ENCODE measurements at regions not wholly inside any gene's neighbourhood (a gene's known extent, or its start where the extent isn't known, plus 50 kb on each side); places are given as distances from the start of the nearest gene placed in this dataset.
"Not testable (repeated sequence)": the region's sequence is repeated elsewhere in the genome, so short reads cannot be mapped to it uniquely, and the experiment has no call there.

DNA sequence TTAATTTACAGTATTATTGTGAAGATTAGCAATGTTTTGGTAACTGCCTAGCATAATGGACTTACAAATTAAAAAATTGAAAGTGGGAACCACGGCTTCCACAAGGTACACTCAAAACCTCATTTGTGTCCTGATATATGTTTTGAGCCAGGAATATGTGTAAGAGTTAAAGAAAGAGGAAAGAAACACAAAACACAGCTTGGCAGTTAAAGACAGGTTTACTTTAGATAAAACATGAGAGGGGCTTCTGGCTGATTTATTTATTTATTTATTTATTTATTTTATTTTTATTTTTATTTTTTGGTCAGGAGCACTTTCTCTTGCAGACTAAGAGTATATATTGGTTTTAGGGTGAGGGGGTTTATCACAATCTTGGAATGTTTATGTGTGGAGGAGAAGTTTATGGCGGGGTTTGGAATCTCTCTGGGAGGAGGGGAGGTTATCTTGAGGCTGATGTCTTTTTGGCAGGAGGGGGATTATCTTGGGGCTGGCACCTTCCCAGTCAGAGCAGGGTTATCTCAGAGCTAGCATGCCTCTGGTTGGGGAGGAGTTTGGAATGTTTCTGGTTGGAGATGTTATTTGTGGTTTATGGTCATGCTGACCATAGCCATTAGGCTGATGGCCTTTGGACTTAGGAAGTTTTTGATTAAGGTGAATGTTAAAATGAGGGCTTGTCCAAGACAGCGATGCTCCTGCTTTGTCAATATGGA is 436.7 kb downstream of the DAD1 start:
- DNase-seq (ENCODE audit: low read depth) = no peak

DNA sequence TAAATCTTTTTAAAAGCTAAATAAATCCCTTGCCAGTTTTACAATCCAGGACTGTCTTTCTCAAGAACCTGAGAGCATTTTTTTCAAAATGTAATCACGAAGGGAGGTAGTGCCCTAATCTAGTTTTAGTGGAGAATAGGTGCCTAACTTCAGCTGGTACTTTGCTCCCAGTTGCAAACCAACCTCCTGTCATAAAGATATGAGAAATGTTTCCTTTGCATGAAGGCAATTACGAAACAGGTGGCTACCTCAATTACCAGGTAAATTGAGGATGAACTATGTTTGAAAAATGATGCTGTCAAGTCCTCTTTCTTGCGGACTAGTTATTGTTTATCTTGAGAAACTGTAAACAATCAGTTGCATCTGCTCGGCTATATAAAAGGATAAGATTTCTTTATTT is 437.9 kb downstream of the DAD1 start:
- no peak for DNase-seq (ENCODE audit: low read depth)

DNA sequence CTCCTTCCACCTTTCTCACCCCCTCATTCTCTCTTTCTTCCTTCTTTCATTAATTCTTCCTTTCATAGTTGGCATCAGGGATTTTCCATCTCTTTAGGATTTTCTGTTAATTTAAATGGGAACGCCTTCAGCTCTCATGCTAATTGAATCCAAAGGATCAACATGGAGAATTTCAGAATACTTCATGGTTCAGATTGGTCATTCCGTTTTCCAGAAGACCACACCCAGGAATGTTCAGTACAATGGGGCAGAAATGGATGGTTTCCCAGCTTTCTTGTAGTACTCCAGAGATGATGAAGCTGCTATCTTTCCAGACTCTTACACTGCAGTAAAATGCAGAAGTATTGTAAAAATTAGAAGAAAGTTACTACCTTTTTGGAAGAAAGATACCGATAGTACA is 440.0 kb downstream of the DAD1 start:
- DNase-seq (ENCODE audit: low read depth) = no peak

DNA sequence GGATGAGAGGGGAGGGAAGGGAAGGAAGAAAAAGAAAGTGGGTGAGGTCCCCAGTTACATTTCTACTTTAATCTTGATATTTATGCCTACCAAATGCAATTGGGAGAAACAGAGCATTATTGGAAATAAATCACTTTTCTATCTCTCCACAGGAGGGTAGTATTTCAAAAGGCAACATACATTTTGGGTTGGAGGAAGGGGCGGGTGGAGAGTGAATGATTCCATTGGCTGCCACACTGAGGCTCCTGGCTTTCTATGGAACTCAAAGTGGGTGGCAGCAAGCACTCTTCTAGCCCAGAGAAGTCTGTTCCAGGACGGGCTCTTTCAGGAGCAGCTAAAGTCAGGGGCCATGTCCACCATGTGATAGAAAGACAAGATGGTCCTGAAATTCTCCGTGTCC is 441.3 kb downstream of the DAD1 start:
- DNase-seq (ENCODE audit: low read depth) = no peak

- peak; percentile 20 for DNase-seq (ENCODE audit: low read depth)
Observed at GRCh38 chr14:22143363-22143762, 445.7 kb downstream of the DAD1 start.

DNA sequence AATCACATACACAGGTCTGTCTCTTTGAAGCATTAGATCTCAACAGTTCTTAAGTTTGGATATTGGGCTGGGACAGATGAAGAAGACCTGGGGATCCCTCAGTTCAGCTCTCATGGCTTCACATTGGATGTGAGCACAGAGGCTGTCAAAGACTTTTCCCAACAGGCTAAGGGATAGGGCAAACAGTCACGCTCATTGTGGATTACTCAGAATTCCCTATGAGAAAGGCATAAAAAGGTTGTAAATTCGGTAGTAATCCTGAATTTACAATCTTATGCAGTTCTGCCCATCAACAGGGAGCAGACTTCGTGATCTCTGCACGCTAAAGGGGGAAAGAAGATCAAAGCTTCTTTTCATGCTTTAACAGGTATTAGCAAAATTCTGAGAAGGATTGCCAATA is 448.4 kb downstream of the DAD1 start:
- DNase-seq (ENCODE audit: low read depth) = no peak

- no peak for DNase-seq (ENCODE audit: low read depth)
Observed at GRCh38 chr14:22131749-22132476, 457.1 kb downstream of the DAD1 start.

DNA sequence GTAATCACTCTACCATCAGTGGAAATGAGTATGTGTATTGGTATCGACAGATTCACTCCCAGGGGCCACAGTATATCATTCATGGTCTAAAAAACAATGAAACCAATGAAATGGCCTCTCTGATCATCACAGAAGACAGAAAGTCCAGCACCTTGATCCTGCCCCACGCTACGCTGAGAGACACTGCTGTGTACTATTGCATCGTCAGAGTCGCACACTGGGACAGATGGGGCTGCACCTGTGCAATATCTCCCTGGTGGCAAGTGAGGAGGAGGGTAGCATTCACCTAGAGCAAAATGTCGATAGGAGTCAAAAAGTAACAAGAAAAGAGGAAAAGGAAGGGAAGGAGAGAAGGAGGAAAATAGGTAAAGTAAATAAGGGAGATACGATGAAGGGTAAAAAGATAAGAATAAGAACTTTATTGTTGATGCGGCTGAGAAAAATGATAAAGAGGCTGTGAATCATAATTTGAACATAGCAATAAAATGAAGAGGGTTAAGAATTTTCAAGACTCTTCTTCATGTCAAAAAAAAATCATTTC is 450.5 kb upstream of the OR4E1 start:
- no peak for DNase-seq (ENCODE audit: low read depth)

DNA sequence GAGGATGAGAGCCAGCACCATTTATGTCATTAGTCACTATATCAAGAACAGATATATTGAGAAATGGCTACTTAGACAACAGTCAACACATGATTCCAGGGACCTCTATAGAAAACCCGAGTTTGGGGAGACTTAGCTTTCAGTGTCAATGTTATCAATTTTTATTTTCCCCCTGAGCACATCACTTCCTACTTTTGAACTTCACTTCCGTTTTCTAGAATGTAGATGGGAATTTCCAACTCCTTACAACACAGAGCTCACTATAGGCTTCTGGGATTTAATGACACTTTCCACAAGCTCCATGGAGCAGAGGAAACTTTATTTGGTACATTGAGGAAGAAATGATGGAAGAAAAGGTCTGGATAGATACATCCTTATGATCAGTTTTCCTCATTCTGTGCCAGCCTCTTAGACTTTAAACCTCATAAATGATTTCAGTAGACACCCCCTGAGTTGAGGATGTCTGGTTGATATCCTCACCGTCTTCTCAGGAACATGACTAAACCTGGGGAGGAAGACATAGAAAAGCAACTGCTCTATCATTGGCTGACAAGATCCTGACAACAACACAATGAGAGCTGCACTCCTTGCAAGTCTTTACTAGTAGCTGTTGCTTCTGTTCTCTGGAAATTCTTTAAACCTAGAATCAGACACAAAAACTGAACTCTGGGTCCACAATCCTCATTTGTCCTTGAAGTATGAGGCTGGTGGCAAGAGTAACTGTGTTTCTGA is 449.4 kb upstream of the OR4E1 start:
- DNase-seq (ENCODE audit: low read depth) = no peak

DNA sequence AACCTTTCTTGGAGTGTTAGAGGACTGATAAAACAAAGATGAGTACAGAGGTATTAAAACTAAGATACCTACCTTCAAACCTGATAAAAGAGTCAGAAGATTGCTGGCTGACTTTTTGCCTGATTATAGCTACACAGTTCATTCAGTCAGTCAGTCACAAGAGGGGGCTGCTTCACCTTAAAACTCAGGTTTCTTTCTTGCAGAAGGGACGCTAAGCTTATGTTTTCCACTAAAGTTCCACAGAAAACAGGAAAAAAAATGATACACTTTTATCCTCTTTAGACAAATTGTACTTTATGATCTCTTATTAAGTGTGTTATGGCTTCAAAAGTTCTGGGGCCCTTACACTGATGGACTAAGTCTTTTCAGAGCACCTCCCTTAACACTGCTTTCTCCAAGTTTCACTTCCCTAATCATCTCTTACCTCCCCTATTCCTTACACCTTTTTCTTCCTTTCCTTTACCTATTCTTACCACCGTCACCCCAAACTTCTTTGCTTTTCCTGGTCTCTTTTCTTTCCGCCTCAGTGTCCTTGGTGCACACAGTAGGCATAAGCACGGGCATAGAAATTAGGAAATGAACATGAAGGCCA is 448.7 kb upstream of the OR4E1 start:
- DNase-seq (ENCODE audit: low read depth) = no peak

DNA sequence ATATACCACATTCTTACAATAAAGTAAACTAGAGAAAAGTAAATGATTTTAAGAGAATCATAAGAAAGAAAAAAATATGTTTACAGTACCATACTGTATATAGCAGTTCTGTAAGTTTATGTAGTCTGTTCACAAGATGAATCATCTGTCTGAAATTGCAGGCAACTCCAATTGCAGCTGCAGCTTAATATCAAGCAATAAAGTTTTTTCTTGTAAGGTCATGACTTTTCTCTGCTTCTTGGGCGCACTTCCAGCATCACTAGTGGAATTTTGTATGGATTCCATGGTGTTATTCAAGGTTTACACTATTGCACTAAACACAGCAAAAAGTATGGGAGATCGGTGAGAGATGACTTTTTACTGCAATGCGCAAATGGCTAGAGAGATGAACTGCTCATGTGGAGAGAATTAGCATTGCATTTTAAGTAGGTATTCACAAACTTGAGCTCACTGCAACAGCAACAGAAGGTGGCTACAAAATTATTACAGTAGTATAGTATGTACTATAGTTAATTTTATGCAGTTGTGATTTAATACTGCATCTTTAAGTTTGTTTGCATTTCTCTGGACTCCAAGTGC is 445.4 kb upstream of the OR4E1 start:
- no peak for DNase-seq (ENCODE audit: low read depth)

DNA sequence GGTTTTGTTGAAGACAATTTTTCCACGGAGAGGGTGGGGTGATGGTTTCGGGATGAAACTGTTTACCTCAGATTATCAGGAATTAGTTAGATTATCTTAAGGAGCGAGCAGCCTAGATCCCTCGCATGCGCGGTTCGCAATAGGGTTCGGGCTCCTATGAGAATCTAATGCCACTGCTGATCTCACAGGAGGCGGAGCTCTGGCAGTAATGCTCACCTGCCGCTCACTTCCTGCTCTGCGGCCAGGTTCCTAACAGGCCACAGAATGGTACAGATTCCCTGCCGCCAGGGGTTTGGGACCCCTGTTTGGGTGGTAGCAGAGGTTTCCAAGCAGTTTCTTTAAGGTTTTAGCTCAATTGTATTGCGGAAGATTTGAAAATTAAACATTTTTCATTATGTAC is 439.8 kb upstream of the OR4E1 start:
- DNase-seq (ENCODE audit: low read depth) = no peak

DNA sequence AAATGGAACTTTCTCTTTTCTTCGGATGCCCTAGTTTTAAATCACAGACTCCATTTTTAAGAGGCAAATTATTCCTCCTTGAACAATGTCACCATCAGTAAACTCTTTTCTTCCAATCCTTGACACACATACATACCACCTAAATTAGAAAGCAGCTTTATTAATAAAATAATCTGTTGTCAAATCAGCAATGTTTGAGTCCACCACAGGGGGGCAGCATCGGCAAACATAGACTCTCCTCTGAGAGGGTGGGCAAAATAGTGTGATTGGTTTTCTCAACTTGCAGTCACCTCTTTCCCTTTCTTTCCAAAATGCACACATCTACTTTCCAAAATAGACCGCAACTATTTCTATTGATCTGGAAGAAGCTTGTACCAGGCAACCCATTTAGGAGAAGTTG is 438.4 kb upstream of the OR4E1 start:
- no peak for DNase-seq (ENCODE audit: low read depth)

- no peak for DNase-seq (ENCODE audit: low read depth)
Observed at GRCh38 chr14:22107753-22108152, 434.1 kb upstream of the OR4E1 start.

DNA sequence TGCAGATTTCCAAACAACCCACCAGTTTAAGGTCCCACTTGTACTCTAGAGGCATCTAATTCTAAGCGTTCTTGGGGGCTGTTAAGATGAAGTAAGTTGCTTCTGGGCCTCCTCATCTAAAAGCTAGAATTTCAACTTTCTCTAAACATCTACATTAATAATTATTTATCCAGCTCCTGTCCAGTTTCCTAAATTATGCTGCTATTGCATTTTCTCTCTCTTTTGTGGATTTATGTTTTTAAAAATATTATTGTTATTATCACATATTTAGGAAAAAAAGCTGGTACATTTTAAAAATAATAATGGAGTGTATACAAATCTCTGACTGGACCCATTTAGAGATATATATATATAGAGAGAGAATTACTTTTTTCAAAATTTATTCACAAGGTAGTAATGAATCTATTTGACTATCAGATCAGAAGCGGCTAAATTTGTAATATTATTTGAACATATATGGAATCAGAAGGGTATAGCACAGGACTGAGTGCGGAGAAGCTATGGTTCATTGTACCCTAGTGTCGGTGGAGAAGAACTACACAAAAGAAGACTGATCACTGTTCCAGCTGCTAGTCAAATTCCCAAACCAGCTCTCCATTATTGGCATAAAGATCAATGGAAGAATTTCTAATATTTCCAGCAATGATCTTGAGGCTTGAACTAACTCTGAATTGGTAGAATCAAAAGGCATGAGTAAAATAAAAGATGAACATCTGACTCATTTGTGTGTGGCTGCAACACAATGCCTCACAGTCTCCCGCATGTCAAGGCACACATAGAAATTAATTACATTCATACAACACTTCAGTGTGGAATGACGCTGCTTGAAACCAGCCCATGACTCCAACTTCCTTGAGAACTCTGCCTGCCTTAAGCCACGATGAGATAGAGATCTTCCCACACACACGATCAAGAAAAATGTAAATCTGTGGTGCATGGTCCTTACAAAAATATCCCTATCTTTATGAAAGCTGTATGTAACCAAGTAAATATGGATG is 433.4 kb upstream of the OR4E1 start:
- DNase-seq (ENCODE audit: low read depth) = no peak

DNA sequence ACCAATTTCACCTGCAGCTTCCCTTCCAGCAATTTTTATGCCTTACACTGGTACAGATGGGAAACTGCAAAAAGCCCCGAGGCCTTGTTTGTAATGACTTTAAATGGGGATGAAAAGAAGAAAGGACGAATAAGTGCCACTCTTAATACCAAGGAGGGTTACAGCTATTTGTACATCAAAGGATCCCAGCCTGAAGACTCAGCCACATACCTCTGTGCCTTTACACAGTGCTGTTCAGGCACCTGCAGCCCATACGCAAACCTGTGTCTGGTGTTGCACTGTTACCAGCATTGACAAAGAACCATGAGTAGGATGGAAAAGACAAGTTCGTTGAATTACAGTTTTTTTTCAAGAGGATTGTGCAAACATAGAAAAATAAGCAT is 432.0 kb upstream of the OR4E1 start:
- no peak for DNase-seq (ENCODE audit: low read depth)

DNA sequence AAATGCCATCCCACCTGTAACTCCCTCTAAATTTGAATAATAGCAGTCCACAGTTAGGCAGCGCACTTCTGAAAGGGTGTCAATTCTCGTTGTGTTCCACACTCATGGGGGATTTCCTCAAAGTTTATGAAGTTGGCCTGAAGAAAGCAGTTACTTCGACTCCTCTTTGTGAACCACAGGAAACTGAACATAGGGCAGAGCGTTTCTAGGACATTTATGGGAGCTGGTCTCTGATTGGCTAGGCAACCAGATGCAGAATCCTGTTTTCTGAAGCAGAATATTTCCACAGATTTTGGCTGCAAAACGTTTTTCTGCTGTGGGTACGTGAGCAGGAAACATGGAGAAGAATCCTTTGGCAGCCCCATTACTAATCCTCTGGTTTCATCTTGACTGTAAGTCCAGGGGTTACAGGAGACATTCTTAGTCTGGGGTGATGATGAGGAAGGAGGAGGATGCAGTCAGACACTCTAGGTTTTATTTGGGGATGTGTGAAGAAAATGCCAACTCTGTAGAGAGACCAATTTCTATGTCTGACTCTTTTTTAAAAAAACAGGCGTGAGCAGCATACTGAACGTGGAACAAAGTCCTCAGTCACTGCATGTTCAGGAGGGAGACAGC is 431.5 kb upstream of the OR4E1 start:
- no peak for DNase-seq (ENCODE audit: low read depth)

GRCh38 chr14:22100764-22101120 is 427.1 kb upstream of the OR4E1 start:
- DNase-seq (ENCODE audit: low read depth) = not testable (repeated sequence)

DNA sequence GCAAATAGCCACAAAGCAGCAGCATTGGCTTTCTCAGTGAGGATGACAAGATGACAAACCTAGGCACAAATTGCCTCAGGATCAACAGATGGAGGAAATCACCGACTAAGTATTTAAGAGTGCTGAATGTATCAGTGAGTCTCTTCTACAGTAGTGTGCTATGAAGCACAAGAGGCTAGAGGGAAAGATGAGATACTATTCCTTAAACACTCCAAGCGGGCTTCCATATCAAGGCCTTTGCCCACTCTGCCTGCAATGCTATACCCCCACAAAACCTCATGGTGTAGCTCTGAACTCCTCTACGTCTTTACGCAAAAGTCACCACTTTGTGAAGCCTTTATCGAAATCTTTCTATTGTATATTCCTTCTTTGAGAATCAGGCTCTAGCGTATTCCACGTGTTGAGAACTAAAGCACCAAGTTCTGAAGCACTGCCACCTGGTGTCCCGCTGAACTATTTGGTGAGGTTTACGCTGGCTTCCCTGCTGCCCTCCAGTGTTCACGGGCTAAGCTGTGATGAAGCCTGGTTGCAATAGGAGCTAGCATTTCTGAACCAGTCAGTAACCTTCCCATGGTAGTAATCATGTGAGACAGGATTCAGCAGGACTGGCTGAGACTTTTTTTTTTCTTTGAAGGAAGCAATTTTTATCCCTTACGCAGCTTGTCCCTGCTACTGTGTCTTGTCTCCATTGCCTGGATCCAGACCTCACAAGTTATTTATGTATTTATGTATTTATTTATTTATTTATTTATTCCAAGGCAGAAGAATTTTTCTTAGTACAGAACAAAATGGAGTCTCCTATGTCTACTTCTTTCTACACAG is 426.5 kb upstream of the OR4E1 start:
- DNase-seq (ENCODE audit: low read depth) = peak; percentile 15

- no peak for DNase-seq (ENCODE audit: low read depth)
Observed at GRCh38 chr14:22098435-22098834, 424.8 kb upstream of the OR4E1 start.
